Right atrium auricular region (tissue), 2 donors: ENCODE measurements at regions not wholly inside any gene's neighbourhood (a gene's known extent, or its start where the extent isn't known, plus 50 kb on each side); places are given as distances from the start of the nearest gene placed in this dataset.

Experiments used
- DNase-seq: peaks from one replicate; pipeline ENCODE4 v3.0.0-alpha.2; 2019; ENCODE audit warnings: low spot score
- H3K27ac ChIP-seq, 2 donors: fragments of 200-600 bp; sonication (generic); 1 replicate in 1 of 2; 2 replicates in 1 of 2; pipeline ENCODE4 v1.5.1; 2016 to 2019
- H3K27me3 ChIP-seq, 2 donors: fragments of 200-600 bp; sonication (generic); one replicate each; pipeline versions ENCODE4 v1.5.1 to v1.6.0; 2017 to 2019
- H3K36me3 ChIP-seq: fragments of 200-600 bp; sonication (generic); one replicate; pipeline ENCODE4 v1.5.1; 2016
- H3K4me1 ChIP-seq, 2 donors: fragments of 200-600 bp; sonication (generic); one replicate each; pipeline versions ENCODE4 v1.5.1 to v1.6.0; 2017 to 2019
- H3K4me3 ChIP-seq, 2 donors: fragments of 200-600 bp; sonication (generic); 1 replicate in 1 of 2; 2 replicates in 1 of 2; pipeline ENCODE4 v1.5.1; 2017 to 2019; ENCODE audit warnings: mild to moderate bottlenecking in 1 of 2, moderate library complexity in 1 of 2
- H3K9me3 ChIP-seq, 2 donors: fragments of 200-600 bp; sonication (generic); one replicate each; pipeline ENCODE4 v1.5.1; 2019
- CTCF ChIP-seq, 2 donors: fragments of 200-600 bp; sonication (generic); IDR thresholded peaks; one replicate each; pipeline ENCODE4 v1.5.1; 2019; ENCODE audit warnings: antibody characterized with exemption in 2 of 2

- Histone ChIP-seq H3K27ac (no peak overlapping the region), H3K4me1 (no peaks in the 10 kb centered on the region), H3K9me3 (no peaks in the 10 kb centered on the region), H3K4me3 (no peak overlapping the region), H3K27me3 (no peaks in the 10 kb centered on the region), H3K36me3 (no peaks in the 10 kb centered on the region)
- no peak for DNase-seq
- TF ChIP-seq CTCF (IDR thresholded peaks at IDR 0.05), result no peak
Measured at GRCh38 chr9:28764532-28764931, 1191.3 kb upstream of the C9orf72 start.

GRCh38 chr9:28770226-28770625 lies 1196.9 kb upstream of the C9orf72 start:
- Histone ChIP-seq H3K4me1 (no peaks in the 10 kb centered on the region), H3K36me3 (no peaks in the 10 kb centered on the region), H3K27me3 (no peaks in the 10 kb centered on the region), H3K4me3 (no peak overlapping the region), H3K27ac (no peak overlapping the region), H3K9me3 (no peaks in the 10 kb centered on the region)
- no peak for TF ChIP-seq CTCF (IDR thresholded peaks at IDR 0.05)
- no peak for DNase-seq

DNA sequence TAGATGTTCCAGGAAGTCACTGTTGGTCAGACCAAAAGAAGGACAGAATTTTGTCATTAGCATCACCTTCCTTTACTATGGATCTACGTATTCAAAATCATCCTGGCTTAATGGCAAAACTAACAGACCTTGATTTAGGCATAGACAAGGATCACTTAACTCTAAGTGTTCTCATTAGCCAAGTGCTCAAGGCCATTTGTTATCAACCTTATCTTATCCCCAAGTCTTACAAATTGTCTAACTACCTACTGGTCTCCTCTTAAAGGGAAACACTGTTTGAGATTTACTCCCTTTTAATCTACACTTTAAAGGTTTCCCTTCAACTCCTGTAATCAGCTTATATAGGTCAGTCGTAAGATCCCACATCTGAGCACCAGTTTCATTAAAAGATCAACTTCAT lies 1197.5 kb upstream of the C9orf72 start:
- DNase-seq, result no peak

GRCh38 chr9:28774433-28775235 lies 1201.4 kb upstream of the C9orf72 start:
- Histone ChIP-seq H3K9me3 (no peaks in the 10 kb centered on the region), H3K36me3 (no peaks in the 10 kb centered on the region), H3K4me3 (no peak overlapping the region), H3K27me3 (no peaks in the 10 kb centered on the region), H3K4me1 (no peaks in the 10 kb centered on the region), H3K27ac (no peak overlapping the region)
- TF ChIP-seq CTCF (IDR thresholded peaks at IDR 0.05), result peak; percentile 20 to 44
- DNase-seq, result no peak

More for the DNA sequence above, 1197.5 kb upstream of the C9orf72 start:
- no peaks in the 10 kb centered on the region for H3K9me3 ChIP-seq
- H3K36me3 ChIP-seq, result no peaks in the 10 kb centered on the region
- H3K4me3 ChIP-seq, result no peak overlapping the region
- H3K4me1 ChIP-seq, result no peaks in the 10 kb centered on the region
- no peak for TF ChIP-seq CTCF (IDR thresholded peaks at IDR 0.05)
- H3K27ac ChIP-seq, result no peak overlapping the region
- no peaks in the 10 kb centered on the region for H3K27me3 ChIP-seq

- no peak for TF ChIP-seq CTCF (IDR thresholded peaks at IDR 0.05)
- no peak overlapping the region for H3K27ac ChIP-seq
- no peaks in the 10 kb centered on the region for H3K4me1 ChIP-seq
- H3K9me3 ChIP-seq, result no peaks in the 10 kb centered on the region
- DNase-seq, result no peak
- H3K27me3 ChIP-seq, result no peaks in the 10 kb centered on the region
- no peak overlapping the region for H3K4me3 ChIP-seq
- no peaks in the 10 kb centered on the region for H3K36me3 ChIP-seq
Measured at GRCh38 chr9:28779243-28779642, 1206.0 kb upstream of the C9orf72 start.

DNA sequence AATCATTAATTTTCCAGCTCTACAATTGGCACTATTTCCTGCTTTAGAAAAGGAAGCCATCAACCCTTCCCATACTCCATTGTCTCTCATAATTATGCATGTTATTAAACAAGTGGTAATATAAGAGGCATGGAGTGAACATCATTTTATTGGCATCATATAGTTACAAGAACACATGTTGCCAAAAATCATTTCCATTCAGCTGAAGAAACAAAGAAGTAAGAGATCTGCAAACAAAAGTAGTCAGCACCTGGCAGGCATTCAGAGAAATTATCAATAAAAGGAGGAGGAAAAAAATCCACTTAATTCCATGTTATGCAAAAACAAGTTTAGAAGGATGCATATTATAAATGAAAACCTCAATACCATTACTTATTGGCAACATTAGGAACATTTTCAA lies 1208.2 kb upstream of the C9orf72 start:
- H3K4me1 ChIP-seq, result no peaks in the 10 kb centered on the region
- H3K4me3 ChIP-seq, result no peak overlapping the region
- H3K27ac ChIP-seq, result no peak overlapping the region
- H3K27me3 ChIP-seq, result no peaks in the 10 kb centered on the region
- H3K9me3 ChIP-seq, result no peaks in the 10 kb centered on the region
- DNase-seq, result no peak
- H3K36me3 ChIP-seq, result no peaks in the 10 kb centered on the region
- TF ChIP-seq CTCF (IDR thresholded peaks at IDR 0.05), result no peak
